ENCODE measurements at regions not wholly inside any gene's neighbourhood (a gene's known extent, or its start where the extent isn't known, plus 50 kb on each side); places are given as distances from the start of the nearest gene placed in this dataset.
"Not testable (repeated sequence)": the region's sequence is repeated elsewhere in the genome, so short reads cannot be mapped to it uniquely, and the experiment has no call there.

DNA sequence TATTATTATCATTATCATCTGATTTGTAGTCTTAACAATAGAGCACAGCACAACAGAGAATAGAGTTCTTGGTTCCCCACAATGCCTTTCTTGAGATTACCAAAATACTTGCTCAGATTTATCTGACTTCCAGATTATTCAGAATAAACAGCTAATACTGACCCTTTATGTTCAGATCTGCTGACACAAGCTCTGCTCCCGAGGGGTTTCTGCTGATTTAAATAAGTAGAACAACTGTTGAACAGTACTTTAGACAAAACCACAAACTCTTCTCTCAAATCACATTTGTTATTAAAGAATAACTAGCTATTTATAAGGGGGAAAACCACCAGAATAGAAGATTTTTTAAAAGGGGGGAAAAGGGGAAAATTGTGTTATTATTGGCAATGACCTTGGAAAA, 380.2 kb upstream of the ATP11B start:
- no peak for FAIRE-seq

- no peak for FAIRE-seq
These were observed 379.6 kb upstream of the ATP11B start for GRCh38 chr3:182413682-182414081.

- no peak for FAIRE-seq
These were observed 378.7 kb upstream of the ATP11B start for GRCh38 chr3:182414586-182414985.

GRCh38 chr3:182420741-182421140, 372.6 kb upstream of the ATP11B start:
- no peak for FAIRE-seq

- no peak for FAIRE-seq
These were observed 369.3 kb upstream of the ATP11B start for GRCh38 chr3:182424006-182424405.

GRCh38 chr3:182425926-182426718, 367.2 kb upstream of the ATP11B start:
- not testable (repeated sequence) for FAIRE-seq

- FAIRE-seq = not testable (repeated sequence)
These were observed 361.3 kb upstream of the ATP11B start for GRCh38 chr3:182431972-182432371.

GRCh38 chr3:182435860-182436259, 357.4 kb upstream of the ATP11B start:
- no peak for FAIRE-seq

DNA sequence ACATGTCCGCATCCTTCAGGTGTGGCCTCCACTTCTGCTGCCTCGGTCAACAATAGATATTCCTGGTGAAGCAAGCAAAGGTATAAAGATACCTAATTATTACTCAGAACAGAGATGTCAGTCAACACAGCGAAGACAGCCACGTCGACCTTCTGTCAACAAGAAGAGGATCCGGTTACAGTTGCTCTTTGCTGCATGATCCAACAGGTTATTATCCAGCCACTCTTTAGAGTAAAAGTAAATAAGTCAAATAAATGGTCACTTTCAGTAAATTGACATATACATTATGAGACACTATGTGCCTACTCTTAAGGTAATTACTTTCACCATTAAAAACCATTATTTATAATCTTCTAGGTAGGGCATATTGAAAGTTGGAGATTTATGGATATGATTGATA, 356.8 kb upstream of the ATP11B start:
- no peak for FAIRE-seq

- FAIRE-seq = no peak
These were observed 354.9 kb upstream of the ATP11B start for GRCh38 chr3:182438398-182438797.

- FAIRE-seq = no peak
These were observed 353.2 kb upstream of the ATP11B start for GRCh38 chr3:182440101-182440500.

- no peak for FAIRE-seq
These were observed 347.7 kb upstream of the ATP11B start for GRCh38 chr3:182445576-182445975.

DNA sequence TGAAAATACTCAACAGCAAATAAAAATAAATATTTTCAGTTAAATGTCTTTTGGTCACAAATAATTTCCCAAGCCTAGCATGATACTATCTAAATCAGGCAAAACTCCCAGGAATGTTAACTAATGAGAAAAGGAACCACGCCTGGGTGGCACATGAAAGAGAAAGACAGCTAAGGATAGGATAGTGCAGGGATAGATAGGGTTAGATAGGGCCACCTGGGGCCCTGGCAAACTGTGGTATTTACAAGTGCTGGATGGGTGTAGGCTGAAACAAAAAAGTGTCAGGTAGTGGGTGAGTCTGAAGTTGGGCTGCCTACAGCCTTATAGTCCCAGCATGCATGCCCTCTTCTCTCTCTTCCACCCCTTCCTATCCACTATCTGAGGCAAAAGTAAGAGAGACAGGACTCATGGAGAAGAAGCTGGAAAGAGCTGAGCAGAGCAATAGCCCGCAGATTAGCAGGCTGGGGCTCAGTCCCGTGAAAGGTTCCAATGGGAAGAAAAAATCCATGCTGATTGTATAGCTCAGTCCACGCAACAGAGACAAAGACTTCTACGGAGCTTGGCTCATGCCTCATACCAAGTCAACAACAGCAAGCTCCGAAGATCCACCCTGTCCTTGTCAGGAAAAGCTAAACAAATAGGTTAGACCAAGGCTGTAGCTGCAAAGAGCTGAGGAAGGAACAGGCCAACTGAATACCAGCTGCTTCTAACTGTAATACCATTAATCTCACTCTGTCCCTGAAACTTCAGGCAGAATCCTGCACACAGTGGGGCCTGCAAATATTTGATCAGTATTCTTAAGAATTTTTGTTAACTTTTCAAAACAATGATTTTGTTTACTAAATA, 342.1 kb upstream of the ATP11B start:
- no peak for FAIRE-seq

- no peak for FAIRE-seq
These were observed 341.4 kb upstream of the ATP11B start for GRCh38 chr3:182451871-182452270.

GRCh38 chr3:182455011-182455410, 338.3 kb upstream of the ATP11B start:
- FAIRE-seq = no peak

- FAIRE-seq = no peak
These were observed 333.0 kb upstream of the ATP11B start for GRCh38 chr3:182460303-182460702.

DNA sequence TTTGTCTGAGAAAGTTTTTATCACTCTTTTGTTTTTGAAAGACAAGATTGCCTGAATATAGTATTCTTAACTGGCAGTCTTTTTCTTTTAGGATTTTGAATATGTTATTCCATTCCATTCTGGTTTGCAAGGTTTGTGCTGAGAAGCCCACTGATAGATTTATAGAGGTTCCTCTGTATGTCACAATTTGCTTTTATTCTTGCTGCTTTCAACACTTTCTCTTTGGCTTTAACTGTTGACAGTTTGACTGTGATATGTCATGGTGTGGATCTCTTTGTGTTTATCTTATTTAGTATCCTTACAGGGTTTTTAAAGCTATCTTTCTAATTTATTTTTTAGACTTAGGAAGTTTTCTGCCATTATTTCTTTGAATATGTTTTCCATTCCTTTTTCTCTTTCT, 331.2 kb upstream of the ATP11B start:
- FAIRE-seq = no peak

GRCh38 chr3:182464513-182465145, 328.7 kb upstream of the ATP11B start:
- no peak for FAIRE-seq

DNA sequence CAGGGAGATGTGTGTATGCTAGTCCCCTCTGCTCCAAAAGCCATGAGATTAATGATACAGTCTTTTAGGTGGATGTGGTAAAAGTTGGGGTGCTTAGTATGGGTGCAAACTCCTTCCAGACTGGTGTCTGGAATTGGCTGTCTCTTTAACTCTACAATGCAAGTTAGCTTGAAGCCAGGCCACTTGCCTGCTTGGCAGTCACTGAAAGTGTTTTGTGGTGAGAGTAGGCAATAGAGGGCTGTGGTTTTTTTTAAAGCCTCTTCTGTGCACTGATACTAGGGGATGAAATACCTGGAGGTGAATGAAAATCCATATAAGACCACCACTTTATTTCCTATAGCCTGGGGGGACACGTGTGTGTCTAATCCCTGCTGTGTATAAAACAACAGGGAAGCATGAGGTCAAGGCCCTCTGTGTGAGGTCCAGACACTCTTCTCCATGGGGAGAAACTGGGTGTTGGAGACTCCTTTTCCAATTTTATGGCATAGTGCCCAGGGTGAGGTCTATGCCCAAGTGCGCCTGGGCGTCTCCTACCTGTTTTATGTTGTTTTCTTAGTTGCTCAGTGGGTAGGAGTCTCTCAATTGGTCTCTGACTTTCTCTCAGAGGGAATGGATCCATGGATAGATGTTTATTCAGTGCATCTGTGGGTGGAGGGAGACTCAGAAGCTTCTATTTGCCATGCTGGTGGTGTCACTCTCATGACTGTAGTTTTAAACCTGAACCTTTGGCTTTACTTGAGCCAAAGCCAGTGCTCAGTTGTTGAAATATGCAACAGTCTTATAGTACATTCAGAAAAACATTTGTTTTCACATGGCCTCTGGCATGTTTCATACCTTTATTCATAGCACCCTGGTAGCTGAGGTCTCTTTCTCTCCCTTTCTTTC, 327.8 kb upstream of the ATP11B start:
- FAIRE-seq = no peak

DNA sequence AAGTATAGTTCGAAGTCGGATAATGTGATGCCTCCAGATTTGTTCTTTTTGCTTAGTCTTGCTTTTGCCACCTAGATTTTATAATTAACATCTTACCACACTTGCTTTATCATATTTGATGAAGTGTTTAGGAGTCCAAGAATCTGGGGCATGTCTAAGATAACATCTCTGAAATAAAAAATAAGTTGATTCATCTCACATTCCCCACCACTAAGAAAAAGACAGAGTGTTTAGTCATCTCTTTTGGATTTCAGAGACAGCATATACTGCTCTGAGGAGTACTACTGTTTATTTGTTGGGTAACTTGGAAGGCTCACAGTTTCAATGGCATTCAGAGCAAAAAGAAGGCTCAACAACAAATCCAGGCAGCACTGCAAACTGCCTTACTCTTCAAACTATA, 324.2 kb upstream of the ATP11B start:
- no peak for FAIRE-seq

- FAIRE-seq = no peak
These were observed 323.1 kb upstream of the ATP11B start for GRCh38 chr3:182470187-182470586.

DNA sequence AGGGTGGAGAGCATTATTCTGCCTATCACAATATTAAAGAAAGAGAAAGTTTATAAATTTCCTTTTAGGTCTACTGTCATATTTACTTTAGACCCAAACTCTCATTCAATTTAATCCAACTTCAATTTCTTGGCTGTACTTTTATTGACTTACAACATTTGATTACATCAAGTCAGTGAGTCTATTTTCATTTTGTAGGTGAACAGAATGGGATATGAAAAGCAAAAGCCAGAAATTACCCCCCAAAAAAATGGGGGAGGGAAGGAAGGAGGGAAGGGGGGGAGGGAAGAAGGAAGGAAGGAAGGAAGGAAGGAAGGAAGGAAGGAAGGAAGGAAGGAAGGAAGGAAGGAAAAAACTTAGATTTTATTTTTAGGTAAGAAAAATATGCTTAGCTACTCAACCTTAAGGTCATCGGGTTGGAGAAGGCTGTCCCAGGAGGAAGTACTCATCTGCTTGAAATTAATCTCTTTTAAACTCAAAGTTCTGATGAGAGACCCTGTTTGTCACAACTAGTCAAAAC, 320.1 kb upstream of the ATP11B start:
- no peak for FAIRE-seq
